Neural progenitor cell (in vitro differentiated cells): ENCODE measurements at regions not wholly inside any gene's neighbourhood (a gene's known extent, or its start where the extent isn't known, plus 50 kb on each side); places are given as distances from the start of the nearest gene placed in this dataset.

ENCODE experiments used
- DNase-seq: peaks from one replicate; pipeline ENCODE4 v3.0.0-alpha.2; 2016; ENCODE audit warnings: low spot score
- H2AFZ ChIP-seq: fragments of 200-600 bp; sonication (generic); replicated peaks from 2 replicates; pipeline ENCODE4 v1.6.1; 2016; ENCODE audit warnings: antibody characterized with exemption
- H3F3A ChIP-seq: fragments of 200-600 bp; sonication (generic); 2 replicates; pipeline ENCODE4 v1.6.1; 2016; ENCODE audit warnings: antibody characterized with exemption, low read depth
- H3K27ac ChIP-seq: fragments of 200-600 bp; sonication (generic); 2 replicates; pipeline ENCODE4 v1.5.1; 2016; ENCODE audit warnings: mild to moderate bottlenecking
- H3K27me3 ChIP-seq: fragments of 200-600 bp; sonication (generic); 2 replicates; pipeline ENCODE4 v1.6.1; 2016; ENCODE audit warnings: mild to moderate bottlenecking, moderate library complexity
- H3K36me3 ChIP-seq: fragments of 200-600 bp; sonication (generic); 2 replicates; pipeline ENCODE4 v1.5.1; 2016
- H3K4me1 ChIP-seq: fragments of 200-600 bp; sonication (generic); 2 replicates; pipeline ENCODE4 v1.6.1; 2016; ENCODE audit warnings: mixed run types
- H3K4me2 ChIP-seq: fragments of 200-600 bp; sonication (generic); 2 replicates; pipeline ENCODE4 v1.6.1; 2016
- H3K4me3 ChIP-seq: fragments of 200-600 bp; sonication (generic); 2 replicates; pipeline ENCODE4 v1.5.1; 2016
- H3K79me2 ChIP-seq: fragments of 200-600 bp; sonication (generic); 2 replicates; pipeline ENCODE4 v1.6.1; 2016; ENCODE audit warnings: low read depth
- H3K9ac ChIP-seq: fragments of 200-600 bp; sonication (generic); 2 replicates; pipeline ENCODE4 v1.6.1; 2016
- H3K9me3 ChIP-seq: fragments of 200-600 bp; sonication (generic); 2 replicates; pipeline ENCODE4 v1.5.1; 2016; ENCODE audit warnings: low read depth
- H4K20me1 ChIP-seq: fragments of 200-600 bp; sonication (generic); 2 replicates; pipeline ENCODE4 v1.6.1; 2016; ENCODE audit warnings: low read depth
- H3K27ac Mint-ChIP-seq: 3 replicates; pipeline ENCODE4 v1.8.0; 2021; ENCODE audit warnings: mixed read lengths
- H3K27me3 Mint-ChIP-seq: 2 replicates; pipeline ENCODE4 v1.8.0; 2022; ENCODE audit warnings: low read depth, mild to moderate bottlenecking, inconsistent platforms, moderate library complexity, mixed read lengths; ENCODE audit not compliant: insufficient read depth
- H3K36me3 Mint-ChIP-seq: 3 replicates; pipeline ENCODE4 v1.8.0; 2021; ENCODE audit warnings: mixed read lengths
- H3K4me1 Mint-ChIP-seq: 3 replicates; pipeline ENCODE4 v1.8.0; 2021; ENCODE audit warnings: mixed read lengths
- H3K4me3 Mint-ChIP-seq: 3 replicates; pipeline ENCODE4 v1.8.0; 2021; ENCODE audit warnings: mild to moderate bottlenecking, moderate library complexity, mixed read lengths
- H3K9me3 Mint-ChIP-seq: 3 replicates; pipeline ENCODE4 v1.8.0; 2020; ENCODE audit warnings: mixed read lengths
- CTCF ChIP-seq: fragments of 200-600 bp; sonication (generic); IDR thresholded peaks from 2 replicates; pipeline ENCODE4 v1.5.1; 2017; ENCODE audit warnings: antibody characterized with exemption, mild to moderate bottlenecking
- EZH2 ChIP-seq: fragments of 200-600 bp; sonication (generic); IDR thresholded peaks from 2 replicates; pipeline ENCODE4 v1.6.1; 2017; ENCODE audit warnings: antibody characterized with exemption, mild to moderate bottlenecking, moderate library complexity
- EZH2phosphoT487 ChIP-seq: fragments of 200-600 bp; sonication (generic); IDR thresholded peaks from 2 replicates; pipeline ENCODE4 v1.6.1; 2017; ENCODE audit warnings: antibody characterized with exemption

GRCh38 chr7:120023494-120024167 is 249.3 kb upstream of the KCND2 start:
- Mint-ChIP-seq H3K27me3 (no peaks in the 10 kb centered on the region), H3K27ac (no peak overlapping the region)
- H3K9ac ChIP-seq = no peak overlapping the region

GRCh38 chr7:120028636-120029035 is 244.3 kb upstream of the KCND2 start:
- TF ChIP-seq EZH2phosphoT487 (no peak), EZH2 (no peak), CTCF (no peak)
- no peak overlapping the region for H3K9ac ChIP-seq
- no peak overlapping the region for H3K4me3 ChIP-seq
- peaks cover 5% of the 10 kb centered on the region for H3K4me1 ChIP-seq
- Mint-ChIP-seq H3K4me1 (peaks cover 6% of the 10 kb centered on the region), H3K27me3 (no peaks in the 10 kb centered on the region), H3K27ac (no peak overlapping the region), H3K9me3 (no peaks in the 10 kb centered on the region), H3K36me3 (no peaks in the 10 kb centered on the region), H3K4me3 (no peak overlapping the region)
- H3K9me3 ChIP-seq = no peaks in the 10 kb centered on the region
- H4K20me1 ChIP-seq = no peaks in the 10 kb centered on the region
- no peaks in the 10 kb centered on the region for H3K79me2 ChIP-seq
- H3K36me3 ChIP-seq = no peaks in the 10 kb centered on the region
- H3F3A ChIP-seq = peaks cover 14% of the 10 kb centered on the region
- H3K27me3 ChIP-seq = no peaks in the 10 kb centered on the region
- no peak overlapping the region for H3K4me2 ChIP-seq
- H3K27ac ChIP-seq = no peak overlapping the region
- DNase-seq = no peak
- peak overlapping the region; percentile 44 for H2AFZ ChIP-seq

More at GRCh38 chr7:120023494-120024167, 249.3 kb upstream of the KCND2 start:
- no peaks in the 10 kb centered on the region for H3F3A ChIP-seq
- H3K4me1 Mint-ChIP-seq = no peaks in the 10 kb centered on the region
- no peak for DNase-seq
- H3K4me2 ChIP-seq = no peak overlapping the region
- no peaks in the 10 kb centered on the region for H3K36me3 ChIP-seq
- no peaks in the 10 kb centered on the region for H4K20me1 ChIP-seq
- no peaks in the 10 kb centered on the region for H3K4me1 ChIP-seq
- no peak overlapping the region for H3K4me3 Mint-ChIP-seq
- H3K9me3 ChIP-seq = no peaks in the 10 kb centered on the region
- TF ChIP-seq EZH2phosphoT487 = no peak
- no peak for TF ChIP-seq EZH2
- no peak for TF ChIP-seq CTCF
- H3K27ac ChIP-seq = no peak overlapping the region
- H3K79me2 ChIP-seq = no peaks in the 10 kb centered on the region
- H3K9me3 Mint-ChIP-seq = no peaks in the 10 kb centered on the region
- H3K27me3 ChIP-seq = no peaks in the 10 kb centered on the region
- peak overlapping the region; percentile 76 for H2AFZ ChIP-seq
- no peaks in the 10 kb centered on the region for H3K36me3 Mint-ChIP-seq
- no peak overlapping the region for H3K4me3 ChIP-seq

GRCh38 chr7:120030876-120031275 is 242.1 kb upstream of the KCND2 start:
- Histone ChIP-seq H3F3A (peaks cover 14% of the 10 kb centered on the region), H3K79me2 (no peaks in the 10 kb centered on the region), H3K4me3 (no peak overlapping the region), H3K4me1 (peaks cover 5% of the 10 kb centered on the region), H3K36me3 (no peaks in the 10 kb centered on the region), H2AFZ (no peak overlapping the region), H3K4me2 (no peak overlapping the region), H3K9ac (no peak overlapping the region), H3K9me3 (no peaks in the 10 kb centered on the region), H3K27me3 (no peaks in the 10 kb centered on the region), H3K27ac (no peak overlapping the region), H4K20me1 (no peaks in the 10 kb centered on the region)
- Mint-ChIP-seq H3K27ac (no peak overlapping the region), H3K4me1 (peaks cover 6% of the 10 kb centered on the region), H3K27me3 (no peaks in the 10 kb centered on the region), H3K4me3 (no peak overlapping the region), H3K36me3 (no peaks in the 10 kb centered on the region), H3K9me3 (no peaks in the 10 kb centered on the region)
- DNase-seq = no peak
- TF ChIP-seq CTCF = no peak
- no peak for TF ChIP-seq EZH2phosphoT487
- no peak for TF ChIP-seq EZH2
